ENCODE measurements at regions not wholly inside any gene's neighbourhood (a gene's known extent, or its start where the extent isn't known, plus 50 kb on each side); places are given as distances from the start of the nearest gene placed in this dataset.

- Histone ChIP-seq H3K4me3 (no peak overlapping the region), H3K36me3 (no peaks in the 10 kb centered on the region), H3K4me1 (peaks cover 0 to 33% of the 10 kb centered on the region in 2 donors), H3K27ac (peak overlapping the region; percentile 83 to 89), H3K9me3 (no peaks in the 10 kb centered on the region), H3K27me3 (no peaks in the 10 kb centered on the region)
- no peak for TF ChIP-seq CTCF (IDR thresholded peaks at IDR 0.05)
- no peak for DNase-seq (ENCODE audit: low spot score)
Measured at GRCh38 chr15:66849746-66850077, 147.7 kb downstream of the SMAD6 start.

- DNase-seq (ENCODE audit: low spot score) = peak; percentile 81
- Histone ChIP-seq H3K27me3 (no peaks in the 10 kb centered on the region), H3K9me3 (no peaks in the 10 kb centered on the region), H3K27ac (peak overlapping the region; percentile 83 to 89), H3K4me3 (no peak overlapping the region), H3K36me3 (no peaks in the 10 kb centered on the region), H3K4me1 (peaks cover 0 to 33% of the 10 kb centered on the region in 2 donors)
- TF ChIP-seq CTCF (IDR thresholded peaks at IDR 0.05) = no peak
Measured at GRCh38 chr15:66850078-66850991, 148.3 kb downstream of the SMAD6 start.

- H3K36me3 ChIP-seq = no peaks in the 10 kb centered on the region
- H3K27me3 ChIP-seq = no peaks in the 10 kb centered on the region
- peaks cover 0 to 33% of the 10 kb centered on the region in 2 donors for H3K4me1 ChIP-seq
- H3K27ac ChIP-seq = peak overlapping the region; percentile 83 to 89
- no peak for DNase-seq (ENCODE audit: low spot score)
- no peak for TF ChIP-seq CTCF (IDR thresholded peaks at IDR 0.05)
- H3K4me3 ChIP-seq = no peak overlapping the region
- H3K9me3 ChIP-seq = no peaks in the 10 kb centered on the region
Measured at GRCh38 chr15:66850996-66851310, 148.9 kb downstream of the SMAD6 start.

GRCh38 chr15:66851311-66852063, 149.5 kb downstream of the SMAD6 start:
- TF ChIP-seq CTCF (IDR thresholded peaks at IDR 0.05) = peak; percentile 97 to 98
- Histone ChIP-seq H3K9me3 (no peaks in the 10 kb centered on the region), H3K27ac (peak overlapping the region; percentile 83 to 89), H3K4me1 (peaks cover 0 to 33% of the 10 kb centered on the region in 2 donors), H3K4me3 (peak overlapping the region in 1 of 2 donors; percentile 8), H3K27me3 (no peaks in the 10 kb centered on the region), H3K36me3 (no peaks in the 10 kb centered on the region)
- peak; percentile 90 for DNase-seq (ENCODE audit: low spot score)

GRCh38 chr15:66852064-66852905, 150.2 kb downstream of the SMAD6 start:
- Histone ChIP-seq H3K9me3 (no peaks in the 10 kb centered on the region), H3K27me3 (no peaks in the 10 kb centered on the region), H3K27ac (peak overlapping the region; percentile 83 to 89), H3K4me3 (no peak overlapping the region), H3K4me1 (peaks cover 0 to 33% of the 10 kb centered on the region in 2 donors), H3K36me3 (no peaks in the 10 kb centered on the region)
- no peak for TF ChIP-seq CTCF (IDR thresholded peaks at IDR 0.05)
- DNase-seq (ENCODE audit: low spot score) = no peak
